ENCODE measurements at regions not wholly inside any gene's neighbourhood (a gene's known extent, or its start where the extent isn't known, plus 50 kb on each side); places are given as distances from the start of the nearest gene placed in this dataset.

DNA sequence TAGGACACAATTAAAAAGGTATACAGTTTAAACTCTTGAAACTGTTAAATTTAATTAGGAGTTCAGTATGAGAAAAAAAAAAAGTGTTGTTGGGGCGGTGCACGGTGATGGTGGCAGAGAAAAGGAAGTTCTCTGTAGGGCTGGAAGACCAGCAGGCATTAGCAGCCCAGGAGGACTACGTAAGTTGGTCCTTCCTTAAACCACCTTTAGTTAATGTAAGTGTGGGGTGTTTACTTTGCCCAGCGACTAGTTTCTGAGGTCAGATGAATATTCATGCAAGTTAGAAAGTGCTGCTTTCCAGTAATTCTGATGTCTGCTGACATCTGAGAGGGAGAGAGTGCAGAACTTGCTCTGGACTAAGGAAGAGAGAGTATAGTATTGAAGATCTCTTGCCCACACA is 54.9 kb downstream of the NKX2-1 start:
- no peak for DNase-seq (ENCODE audit: low spot score)

DNA sequence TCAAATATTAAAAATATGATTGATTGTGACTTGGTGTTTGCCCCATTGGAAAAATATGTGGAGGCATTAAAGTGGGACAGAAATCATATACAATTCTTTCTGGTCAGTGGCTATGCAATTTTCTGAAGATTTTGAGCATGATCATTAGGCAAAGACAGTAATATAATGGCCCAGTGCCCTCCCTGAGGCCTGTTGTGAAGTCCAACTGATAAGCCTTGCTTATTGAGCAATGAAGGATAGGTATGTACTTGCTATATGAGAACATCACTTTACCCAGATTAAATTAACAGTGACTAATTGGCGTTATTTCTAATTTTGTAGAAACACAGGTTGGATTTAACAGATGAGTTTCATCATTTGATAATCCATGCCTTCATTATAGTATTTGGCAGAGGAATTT is 57.1 kb downstream of the NKX2-1 start:
- DNase-seq (ENCODE audit: low spot score) = no peak

GRCh38 chr14:36455241-36455627 is 64.8 kb downstream of the NKX2-1 start:
- no peak for DNase-seq (ENCODE audit: low spot score)

GRCh38 chr14:36454599-36455240 is 65.3 kb downstream of the NKX2-1 start:
- DNase-seq (ENCODE audit: low spot score) = no peak

- no peak for DNase-seq (ENCODE audit: low spot score)
Measured at GRCh38 chr14:36452860-36453259, 67.2 kb downstream of the NKX2-1 start.

DNA sequence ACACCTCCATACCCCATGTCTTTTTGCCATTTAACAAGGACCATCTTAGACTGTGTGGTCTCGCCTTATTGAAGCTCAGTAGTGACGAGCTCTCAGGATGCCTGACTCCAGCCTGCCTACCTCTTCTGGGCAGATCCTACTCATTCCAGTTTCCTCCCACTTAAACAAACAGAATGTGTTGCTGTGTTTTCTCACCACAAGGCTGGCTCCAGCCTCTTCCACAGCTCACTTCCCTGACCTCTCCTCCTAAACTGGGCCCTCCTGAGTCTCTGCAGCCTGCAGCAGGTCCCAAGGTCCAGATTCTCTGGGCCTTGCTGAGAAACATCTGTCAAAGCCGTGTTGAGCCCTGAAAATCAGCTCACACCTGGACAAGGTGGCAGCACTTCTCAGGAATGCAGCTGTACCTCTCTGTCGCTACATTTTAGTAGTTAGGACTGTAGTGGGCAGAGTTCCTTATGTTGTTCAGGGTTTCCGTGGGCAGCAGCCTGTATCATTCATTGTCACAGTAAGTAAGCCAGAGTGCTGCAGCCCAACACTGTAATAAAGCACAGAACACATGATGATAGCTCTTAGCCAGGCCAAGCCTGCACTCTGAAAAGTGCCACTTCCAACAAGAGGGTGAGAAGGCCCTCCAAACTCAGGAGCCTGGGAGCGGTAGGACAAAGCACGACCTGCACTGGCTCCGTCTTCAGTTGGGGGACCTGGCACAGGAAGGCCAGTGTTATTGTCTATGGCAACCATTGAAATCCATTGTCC is 68.5 kb downstream of the NKX2-1 start:
- no peak for DNase-seq (ENCODE audit: low spot score)

GRCh38 chr14:36450550-36450949 is 69.5 kb downstream of the NKX2-1 start:
- no peak for DNase-seq (ENCODE audit: low spot score)

DNA sequence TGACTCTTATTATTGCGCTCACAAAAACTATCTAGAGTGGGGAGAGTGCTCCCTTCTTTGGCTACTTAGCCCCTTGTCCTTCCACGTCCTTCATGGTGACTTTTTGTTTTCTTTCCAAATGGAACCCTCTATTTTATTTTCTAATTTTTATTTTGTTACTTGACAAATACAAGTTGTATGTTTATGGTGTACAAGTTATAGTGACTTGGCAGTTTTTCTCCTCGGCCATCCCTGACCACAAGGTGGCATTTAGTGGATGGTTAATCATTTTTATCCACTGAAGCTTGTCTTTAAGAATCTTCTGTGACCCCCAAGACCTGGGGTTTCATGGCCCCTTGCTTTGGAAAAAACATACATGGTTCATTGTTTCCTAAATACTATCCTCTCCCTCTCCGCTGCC is 70.1 kb downstream of the NKX2-1 start:
- DNase-seq (ENCODE audit: low spot score) = no peak

- no peak for DNase-seq (ENCODE audit: low spot score)
Measured at GRCh38 chr14:36443374-36443773, 76.7 kb downstream of the NKX2-1 start.

DNA sequence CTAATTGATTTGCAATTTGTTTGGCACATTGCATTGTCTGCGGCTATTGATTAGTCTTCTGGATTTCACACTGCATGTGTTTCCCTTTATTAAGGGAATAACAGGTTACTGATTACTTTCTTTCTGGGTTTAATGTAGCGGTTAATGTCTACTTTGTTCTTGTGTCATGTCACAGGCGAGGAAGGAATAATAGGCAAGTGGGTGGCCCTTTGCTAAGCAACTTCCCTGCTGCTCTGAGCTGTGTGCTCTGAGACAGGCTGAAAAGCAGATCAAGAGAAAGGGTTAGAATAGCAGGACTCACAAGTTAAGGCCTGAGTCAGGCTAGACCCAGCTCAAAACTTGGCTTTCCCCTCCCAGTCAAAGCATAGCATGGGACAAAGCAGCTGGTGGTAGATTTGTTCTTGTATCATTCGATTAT is 77.2 kb downstream of the NKX2-1 start:
- no peak for DNase-seq (ENCODE audit: low spot score)

GRCh38 chr14:36441283-36441682 is 78.7 kb downstream of the NKX2-1 start:
- no peak for DNase-seq (ENCODE audit: low spot score)

- DNase-seq (ENCODE audit: low spot score) = no peak
Measured at GRCh38 chr14:36439766-36440165, 80.3 kb downstream of the NKX2-1 start.

- no peak for DNase-seq (ENCODE audit: low spot score)
Measured at GRCh38 chr14:36438883-36439282, 81.1 kb downstream of the NKX2-1 start.

DNA sequence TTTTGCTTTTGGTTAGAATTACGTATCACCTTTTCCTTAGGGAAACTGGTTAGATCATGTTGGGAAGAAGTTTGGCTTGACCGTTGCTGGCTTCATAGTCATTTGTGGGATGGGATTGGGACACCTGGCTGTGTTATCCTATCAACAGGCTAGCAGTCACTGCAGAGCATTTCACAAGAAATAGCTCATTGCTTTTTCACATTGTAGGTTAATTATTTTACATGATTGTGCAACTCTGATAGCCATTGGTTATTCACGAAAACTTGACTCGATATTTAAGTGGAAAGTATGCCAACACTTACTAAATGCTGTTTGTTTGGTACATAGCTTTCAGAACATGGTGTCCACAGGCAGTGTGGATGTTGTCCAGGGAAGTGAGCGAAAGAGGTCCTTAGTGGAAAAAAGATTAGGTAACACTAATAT is 89.4 kb downstream of the NKX2-1 start:
- no peak for DNase-seq (ENCODE audit: low spot score)

GRCh38 chr14:36430169-36430568 is 89.9 kb downstream of the NKX2-1 start:
- DNase-seq (ENCODE audit: low spot score) = no peak

DNA sequence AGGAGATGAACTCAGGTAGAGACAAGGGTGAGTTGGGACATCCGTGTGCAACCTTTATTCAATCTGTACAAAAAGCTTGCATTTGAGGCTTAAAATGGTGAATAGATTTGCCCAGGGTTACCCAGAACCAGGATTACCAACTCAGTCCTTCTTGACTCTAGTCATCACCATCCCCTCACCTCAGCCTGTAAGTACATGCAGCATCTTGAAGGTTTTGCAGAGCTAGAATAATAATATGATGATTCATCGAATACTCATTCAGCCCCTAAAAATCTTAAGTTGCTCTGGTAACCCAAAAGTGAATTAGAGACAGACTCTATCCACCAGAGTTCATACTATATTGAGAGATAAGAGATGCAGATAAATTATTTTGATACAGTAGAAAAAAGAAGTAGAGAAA is 90.3 kb downstream of the NKX2-1 start:
- DNase-seq (ENCODE audit: low spot score) = no peak

DNA sequence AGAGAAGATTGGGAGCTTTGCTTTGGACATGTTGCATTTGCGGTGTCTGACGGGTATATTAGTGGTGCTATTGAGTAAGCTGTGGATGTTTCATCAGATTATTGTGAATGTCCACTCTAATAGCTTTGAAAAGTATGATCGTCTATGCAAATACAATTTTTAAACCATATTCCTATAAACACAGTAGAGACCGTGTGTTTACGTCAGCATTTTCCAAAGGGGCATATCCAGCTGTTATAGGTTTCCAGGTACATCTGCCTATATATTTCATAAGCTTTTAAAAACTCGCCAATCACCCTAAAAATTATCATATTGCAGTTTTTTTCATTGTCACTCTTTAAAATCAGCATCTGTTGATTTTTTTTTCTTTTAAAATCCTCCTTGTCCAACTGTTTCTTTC is 91.7 kb downstream of the NKX2-1 start:
- no peak for DNase-seq (ENCODE audit: low spot score)

DNA sequence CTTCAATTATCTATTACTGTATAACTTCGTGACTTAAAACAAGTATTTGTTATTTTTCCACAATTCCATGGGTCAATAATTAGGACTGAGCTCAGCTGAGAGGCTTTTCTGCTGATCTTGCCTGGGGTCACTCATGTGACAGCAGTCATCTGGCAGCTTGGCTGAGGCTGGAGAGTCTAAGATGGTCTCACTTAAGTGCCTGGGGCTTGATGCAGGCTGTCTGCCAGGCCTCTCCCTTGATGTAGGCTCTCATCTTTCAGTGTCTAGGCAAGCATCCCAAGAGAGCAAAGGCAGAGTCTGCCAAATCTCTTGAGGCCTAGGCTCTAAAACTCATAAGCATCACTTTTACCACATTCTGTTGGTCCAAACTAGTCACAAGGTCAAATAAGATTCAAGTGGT is 93.2 kb downstream of the NKX2-1 start:
- no peak for DNase-seq (ENCODE audit: low spot score)

DNA sequence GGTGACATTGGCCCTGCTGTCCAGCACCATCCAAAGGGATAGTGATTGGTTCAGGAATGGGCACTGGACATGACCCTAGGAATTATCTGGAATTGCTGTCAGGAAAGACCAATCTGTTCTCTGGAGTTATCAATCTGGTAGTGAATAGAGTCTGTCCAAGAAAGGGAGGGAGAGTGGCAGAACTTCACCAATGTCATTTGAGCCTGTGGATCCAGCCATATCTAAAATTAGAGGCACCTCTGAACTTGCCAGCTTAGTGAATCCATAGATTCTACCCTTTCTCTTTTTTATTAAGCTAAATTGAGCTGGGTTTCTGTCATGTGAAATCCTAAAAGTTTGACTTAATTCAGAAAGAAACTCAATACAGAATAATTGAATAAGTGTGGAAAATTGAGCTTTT is 93.9 kb downstream of the NKX2-1 start:
- DNase-seq (ENCODE audit: low spot score) = no peak

DNA sequence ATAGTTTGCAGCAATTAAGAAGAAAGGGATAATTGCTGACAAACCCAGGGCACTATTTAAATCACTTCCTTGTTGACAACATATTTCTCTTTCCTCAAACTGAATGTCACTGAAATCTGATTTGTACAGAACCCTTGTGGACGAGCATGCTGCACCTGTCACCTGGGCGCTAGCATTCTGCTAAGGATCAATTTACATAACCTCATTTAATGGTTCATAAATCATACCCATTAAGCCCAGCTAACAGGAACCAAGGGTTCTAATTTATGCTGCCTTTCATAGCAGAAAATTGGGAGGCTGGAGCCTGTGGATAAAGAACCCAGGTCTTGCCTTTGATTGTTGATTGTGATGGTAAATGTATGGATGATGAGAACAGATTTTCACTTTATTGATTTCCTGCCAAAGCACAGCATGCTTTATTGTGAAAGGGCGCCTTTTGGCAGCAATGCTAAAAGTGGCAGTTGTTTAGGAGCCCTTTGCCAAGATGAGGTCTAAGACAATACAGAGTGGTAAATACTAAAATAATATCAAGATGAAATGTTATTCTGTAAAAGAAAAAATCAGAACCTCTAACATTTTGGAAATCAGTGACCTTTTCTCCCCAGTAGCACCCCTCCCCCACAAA is 95.4 kb downstream of the NKX2-1 start:
- DNase-seq (ENCODE audit: low spot score) = no peak

GRCh38 chr14:36423430-36423829 is 96.6 kb downstream of the NKX2-1 start:
- DNase-seq (ENCODE audit: low spot score) = no peak

GRCh38 chr14:36420149-36420687 is 99.8 kb upstream of the MBIP start:
- no peak for DNase-seq (ENCODE audit: low spot score)

GRCh38 chr14:36418937-36419336 is 98.5 kb upstream of the MBIP start:
- DNase-seq (ENCODE audit: low spot score) = no peak

Data from kidney capillary endothelial cell (primary cell).